Liver (tissue), 7 donors: ENCODE measurements at regions not wholly inside any gene's neighbourhood (a gene's known extent, or its start where the extent isn't known, plus 50 kb on each side); places are given as distances from the start of the nearest gene placed in this dataset.

Experiments
- DNase-seq: peaks from one replicate; pipeline ENCODE4 v3.0.0-alpha.2; 2017; ENCODE audit warnings: low spot score
- H3K27ac ChIP-seq, 2 donors: one replicate each; pipeline ENCODE4 v1.7.0; 2013; ENCODE audit warnings: inconsistent platforms in 2 of 2, low read length in 2 of 2, control low read depth in 1 of 2, low read depth in 1 of 2, mild to moderate bottlenecking in 1 of 2
- H3K27me3 ChIP-seq, 4 donors: one replicate each; pipeline versions ENCODE4 v1.6.1 to v1.7.0; 2013; ENCODE audit warnings: low read length in 3 of 4, inconsistent platforms in 1 of 4, mild to moderate bottlenecking in 1 of 4, moderate library complexity in 1 of 4; ENCODE audit not compliant: control insufficient read depth in 4 of 4, insufficient read depth in 4 of 4
- H3K36me3 ChIP-seq, 4 donors: one replicate each; pipeline versions ENCODE4 v1.6.1 to v1.7.0; 2013; ENCODE audit warnings: low read length in 3 of 4, mild to moderate bottlenecking in 3 of 4, low read depth in 1 of 4, moderate library complexity in 1 of 4; ENCODE audit not compliant: control insufficient read depth in 4 of 4, insufficient read depth in 3 of 4
- H3K4me1 ChIP-seq, 4 donors: one replicate each; pipeline versions ENCODE4 v1.6.1 to v1.7.0; 2013; ENCODE audit warnings: low read length in 3 of 4, mild to moderate bottlenecking in 3 of 4, moderate library complexity in 1 of 4; ENCODE audit not compliant: control insufficient read depth in 4 of 4, insufficient read depth in 4 of 4
- H3K4me3 ChIP-seq, 3 donors: one replicate each; pipeline versions ENCODE4 v1.6.1 to v1.7.0; 2013; ENCODE audit warnings: low read length in 3 of 3, control low read depth in 1 of 3, low read depth in 1 of 3, mild to moderate bottlenecking in 1 of 3
- H3K9ac ChIP-seq, 2 donors: one replicate each; pipeline ENCODE4 v1.7.0; 2013; ENCODE audit warnings: low read length in 2 of 2, mild to moderate bottlenecking in 2 of 2, moderate library complexity in 2 of 2, control low read depth in 1 of 2, low read depth in 1 of 2
- H3K9me3 ChIP-seq, 4 donors: one replicate each; pipeline versions ENCODE4 v1.6.1 to v1.7.0; 2013; ENCODE audit warnings: low read length in 3 of 4; ENCODE audit not compliant: control insufficient read depth in 4 of 4
- EGR1 ChIP-seq, 2 donors: IDR thresholded peaks; 2 replicates each; pipeline ENCODE4 v1.6.1; 2016 to 2018; ENCODE audit warnings: antibody characterized with exemption in 2 of 2, low read depth in 2 of 2
- FOXA1 ChIP-seq: IDR thresholded peaks from 2 replicates; pipeline ENCODE4 v1.6.1; 2016; ENCODE audit warnings: antibody characterized with exemption
- FOXA2 ChIP-seq: IDR thresholded peaks from 2 replicates; pipeline ENCODE4 v1.6.1; 2016; ENCODE audit warnings: antibody characterized with exemption
- GABPA ChIP-seq, 2 donors: IDR thresholded peaks in 1 of 2; conservative IDR thresholded peaks in 1 of 2; 2 replicates each; pipeline ENCODE4 v1.6.1; 2016; ENCODE audit warnings: antibody characterized with exemption in 2 of 2, mild to moderate bottlenecking in 1 of 2, moderate library complexity in 1 of 2
- HNF4A ChIP-seq, 2 donors: conservative IDR thresholded peaks; 2 replicates each; pipeline ENCODE4 v1.6.1; 2016; ENCODE audit warnings: antibody characterized with exemption in 2 of 2, mild to moderate bottlenecking in 2 of 2
- HNF4G ChIP-seq: IDR thresholded peaks from 2 replicates; pipeline ENCODE4 v1.6.1; 2016; ENCODE audit warnings: antibody characterized with exemption
- JUND ChIP-seq, 2 donors: IDR thresholded peaks; 2 replicates each; pipeline ENCODE4 v1.6.1; 2016; ENCODE audit warnings: antibody characterized with exemption in 2 of 2
- MAX ChIP-seq: IDR thresholded peaks from 2 replicates; pipeline ENCODE4 v1.6.1; 2016; ENCODE audit warnings: antibody characterized with exemption
- NR2F2 ChIP-seq: IDR thresholded peaks from 2 replicates; pipeline ENCODE4 v1.6.1; 2016; ENCODE audit warnings: antibody characterized with exemption
- RAD21 ChIP-seq, 2 donors: IDR thresholded peaks; 2 replicates each; pipeline ENCODE4 v1.6.1; 2016; ENCODE audit warnings: antibody characterized with exemption in 2 of 2, mild to moderate bottlenecking in 2 of 2
- RXRA ChIP-seq, 2 donors: IDR thresholded peaks; 2 replicates each; pipeline ENCODE4 v1.6.1; 2017 to 2018; ENCODE audit warnings: antibody characterized with exemption in 2 of 2, mild to moderate bottlenecking in 1 of 2
- SP1 ChIP-seq: IDR thresholded peaks from 2 replicates; pipeline ENCODE4 v1.6.1; 2018; ENCODE audit warnings: antibody characterized with exemption, mild to moderate bottlenecking
- YY1 ChIP-seq: IDR thresholded peaks from 2 replicates; pipeline ENCODE4 v1.6.1; 2016; ENCODE audit warnings: antibody characterized with exemption, mild to moderate bottlenecking
- ZBTB33 ChIP-seq: IDR thresholded peaks from 2 replicates; pipeline ENCODE4 v1.6.1; 2016; ENCODE audit warnings: antibody characterized with exemption
- WGBS: extraction: QIAGEN DNeasy Blood & Tissue Kit; methylation state at CpG from one replicate; pipeline ENCODE4 v1.1.7; 2013; 5-methylcytosine and 5-hydroxymethylcytosine counted together
- TF ChIP-seq, protein P1 (sequence below): IDR thresholded peaks from 2 replicates; pipeline ENCODE4 v1.6.1; 2016; ENCODE audit warnings: antibody characterized with exemption
- donor health status: healthy.
- donor health status: healthy.
- donor health status: healthy.
- donor health status: healthy.

GRCh38 chr6:62819640-62820039 is 391.6 kb upstream of the FKBP1C start:
- no peak for TF ChIP-seq HNF4G
- WGBS, result 44% methylated on average over 2 of the region's 2 CpGs
- Histone ChIP-seq H3K27me3 (no peaks in the 10 kb centered on the region), H3K4me1 (no peaks in the 10 kb centered on the region), H3K9ac (no peak overlapping the region), H3K36me3 (no peaks in the 10 kb centered on the region), H3K9me3 (peaks cover 0 to 2% (median 0%) of the 10 kb centered on the region in 4 donors), H3K27ac (no peak overlapping the region), H3K4me3 (no peak overlapping the region)
- no peak for DNase-seq

- no peaks in the 10 kb centered on the region for H3K9me3 ChIP-seq
- H3K9ac ChIP-seq, result no peak overlapping the region
- no peaks in the 10 kb centered on the region for H3K36me3 ChIP-seq
- WGBS, result 56% methylated on average over 1 of the region's 1 CpG
- H3K4me3 ChIP-seq, result no peak overlapping the region
- H3K27me3 ChIP-seq, result no peaks in the 10 kb centered on the region
- TF ChIP-seq, protein P1, sequence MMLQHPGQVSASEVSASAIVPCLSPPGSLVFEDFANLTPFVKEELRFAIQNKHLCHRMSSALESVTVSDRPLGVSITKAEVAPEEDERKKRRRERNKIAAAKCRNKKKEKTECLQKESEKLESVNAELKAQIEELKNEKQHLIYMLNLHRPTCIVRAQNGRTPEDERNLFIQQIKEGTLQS, result no peak
- TF ChIP-seq GABPA (IDR thresholded peaks at IDR 0.05 in 1 of 2, conservative IDR thresholded peaks at IDR 0.05 in 1 of 2), result no peak
- no peak for TF ChIP-seq YY1
- no peak for TF ChIP-seq FOXA1
- no peak for TF ChIP-seq FOXA2
- TF ChIP-seq SP1, result no peak
- TF ChIP-seq NR2F2, result no peak
- TF ChIP-seq HNF4G, result no peak
- TF ChIP-seq EGR1 (IDR thresholded peaks at IDR 0.05; ENCODE audit: low read depth in 2 of 2), result no peak
- no peak for TF ChIP-seq JUND (IDR thresholded peaks at IDR 0.05)
- no peaks in the 10 kb centered on the region for H3K4me1 ChIP-seq
- no peak overlapping the region for H3K27ac ChIP-seq
- DNase-seq, result no peak
Observed at GRCh38 chr6:62808565-62809293, 402.5 kb upstream of the FKBP1C start.

- DNase-seq, result no peak
- H3K27me3 ChIP-seq, result no peaks in the 10 kb centered on the region
- no peak overlapping the region for H3K4me3 ChIP-seq
- H3K9ac ChIP-seq, result no peak overlapping the region
- no peak overlapping the region for H3K27ac ChIP-seq
- no peaks in the 10 kb centered on the region for H3K9me3 ChIP-seq
- H3K36me3 ChIP-seq, result no peaks in the 10 kb centered on the region
- WGBS, result 70% methylated on average over 4 of the region's 4 CpGs
- TF ChIP-seq, protein P1, result no peak
- TF ChIP-seq EGR1 (IDR thresholded peaks at IDR 0.05; ENCODE audit: low read depth in 2 of 2) (no peak), HNF4G (no peak), MAX (no peak), RAD21 (IDR thresholded peaks at IDR 0.05) (no peak), FOXA1 (no peak), GABPA (IDR thresholded peaks at IDR 0.05 in 1 of 2, conservative IDR thresholded peaks at IDR 0.05 in 1 of 2) (no peak), NR2F2 (no peak), FOXA2 (no peak), HNF4A (conservative IDR thresholded peaks at IDR 0.05) (no peak), SP1 (no peak), JUND (IDR thresholded peaks at IDR 0.05) (no peak), RXRA (IDR thresholded peaks at IDR 0.05) (no peak), ZBTB33 (no peak)
- H3K4me1 ChIP-seq, result no peaks in the 10 kb centered on the region
Observed at GRCh38 chr6:62805431-62805830, 405.8 kb upstream of the FKBP1C start.
